Activated T-helper 1 cell treated with Interleukin-2 at 50 U/mL for 16 hours (primary cell): ENCODE measurements at regions not wholly inside any gene's neighbourhood (a gene's known extent, or its start where the extent isn't known, plus 50 kb on each side); places are given as distances from the start of the nearest gene placed in this dataset.

Source experiments
- DNase-seq: peaks from one replicate; pipeline ENCODE4 v3.0.0-alpha.2; 2020; ENCODE audit warnings: low read depth

DNA sequence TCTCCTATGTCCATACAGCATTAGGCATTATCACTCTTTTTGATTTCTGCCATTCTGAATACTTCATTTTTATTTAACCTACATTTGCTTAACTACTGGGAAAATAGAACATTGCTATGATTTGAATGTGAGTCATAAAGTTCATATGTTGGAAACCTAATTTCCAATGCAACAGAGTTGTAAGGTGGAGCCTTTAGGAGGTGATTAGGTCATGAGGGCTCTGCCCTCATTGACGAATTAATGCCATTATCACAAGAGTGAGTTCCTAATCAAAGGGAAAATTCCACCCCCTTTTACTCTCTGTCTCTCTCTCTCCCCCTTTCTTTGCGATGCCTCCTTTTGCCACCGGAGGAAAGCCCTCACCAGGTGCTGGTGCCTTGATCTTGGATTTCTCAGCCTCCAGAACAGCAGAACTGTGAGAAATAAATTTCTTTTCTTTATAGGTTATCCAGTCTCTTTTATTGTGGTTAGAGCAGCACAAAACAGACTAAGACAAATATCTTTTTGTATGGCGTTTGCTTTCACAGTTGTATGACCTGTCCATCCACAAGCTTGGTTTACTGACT is 180.1 kb upstream of the ARID2 start:
- DNase-seq, result no peak

DNA sequence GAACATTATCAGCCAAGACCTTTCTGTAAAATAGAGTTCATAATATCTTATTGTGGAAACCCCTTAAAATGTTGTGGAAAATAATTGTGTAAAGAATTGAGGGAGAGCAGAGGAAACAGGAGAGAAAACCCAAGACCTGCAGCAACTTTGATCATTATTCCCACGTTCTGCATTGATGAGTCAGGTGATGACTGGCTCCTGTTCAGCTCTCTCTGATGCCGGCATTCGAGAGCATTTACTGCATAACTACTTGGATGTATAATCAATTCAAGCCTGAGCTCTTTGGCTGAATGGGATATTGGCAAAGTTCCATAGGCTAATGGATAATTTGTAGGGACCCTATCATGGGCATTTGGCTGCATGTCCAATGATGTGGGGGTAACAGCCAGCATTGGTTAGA is 176.3 kb upstream of the ARID2 start:
- no peak for DNase-seq

DNA sequence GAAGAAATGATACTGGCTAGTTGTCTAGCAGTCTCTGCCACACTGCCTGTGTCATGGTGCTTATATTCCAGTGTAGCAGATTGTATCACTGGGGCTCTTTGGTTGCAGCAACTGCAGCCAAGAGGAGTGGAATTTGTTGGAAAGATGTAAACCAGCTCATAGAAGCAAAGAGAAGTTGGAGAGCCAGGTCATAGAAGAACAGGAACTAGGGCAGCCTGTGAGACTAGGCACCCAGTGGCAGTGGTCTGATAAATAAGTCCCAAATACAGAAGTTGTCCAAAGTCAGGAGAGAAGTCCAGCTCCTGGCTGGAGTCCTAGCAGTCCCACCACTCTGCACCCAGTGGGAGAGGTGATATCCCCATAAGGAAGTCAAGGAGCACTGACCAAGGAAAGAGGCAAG is 172.5 kb upstream of the ARID2 start:
- no peak for DNase-seq

DNA sequence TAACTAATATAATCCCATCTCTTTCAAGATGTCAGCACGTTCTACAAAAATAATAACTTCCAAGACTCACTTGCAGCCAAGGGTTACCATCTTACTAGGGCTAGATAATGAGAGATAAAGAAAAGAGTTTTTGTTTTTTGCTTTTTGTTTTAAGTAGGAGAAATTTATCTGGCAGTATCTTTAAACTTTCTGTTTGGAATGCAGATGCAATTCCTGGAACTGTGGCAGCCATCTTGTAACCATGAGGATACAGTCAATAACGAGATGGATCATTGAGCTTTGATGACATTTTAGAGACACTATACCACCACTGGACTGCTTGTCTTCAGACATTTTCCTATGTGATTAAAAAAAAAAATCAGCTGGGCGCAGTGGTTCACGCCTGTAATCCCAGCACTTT is 171.2 kb upstream of the ARID2 start:
- DNase-seq, result no peak

DNA sequence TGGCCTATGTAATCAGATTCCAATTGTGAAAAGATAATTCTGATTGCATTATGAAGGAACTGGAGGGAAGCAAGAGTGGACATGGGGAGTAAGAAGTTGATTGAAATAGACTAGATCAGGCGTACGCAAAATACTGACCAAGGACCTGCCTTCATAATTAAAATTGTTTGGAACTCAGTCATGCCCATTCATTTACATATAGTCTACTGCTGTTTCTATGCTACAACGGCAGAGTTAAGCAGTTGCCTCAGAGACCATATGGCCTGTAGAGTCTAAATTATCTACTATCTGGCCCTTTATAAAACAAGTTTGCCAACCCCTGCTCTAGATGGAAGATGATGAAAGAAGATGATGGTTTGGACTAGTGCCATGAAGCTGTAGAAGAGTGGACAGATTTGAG is 170.0 kb upstream of the ARID2 start:
- DNase-seq, result no peak

DNA sequence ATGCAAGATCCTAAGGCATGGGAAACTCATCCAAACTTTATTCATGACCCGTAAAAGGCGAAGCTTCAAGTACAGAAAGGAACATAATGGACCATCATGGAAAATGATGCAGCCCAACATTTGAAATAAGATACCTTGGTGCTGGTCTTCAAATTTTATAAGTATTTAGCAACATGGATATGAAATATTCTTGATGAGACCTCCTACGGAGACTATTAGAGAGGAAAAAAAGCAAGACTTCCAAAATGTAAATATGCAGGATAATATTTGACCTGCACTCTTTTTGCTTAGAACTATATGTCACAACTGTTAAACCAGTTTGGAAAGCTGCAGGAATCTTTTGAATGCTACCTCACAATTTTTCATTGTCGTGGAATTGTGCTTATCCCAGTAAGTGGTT is 168.8 kb upstream of the ARID2 start:
- no peak for DNase-seq

DNA sequence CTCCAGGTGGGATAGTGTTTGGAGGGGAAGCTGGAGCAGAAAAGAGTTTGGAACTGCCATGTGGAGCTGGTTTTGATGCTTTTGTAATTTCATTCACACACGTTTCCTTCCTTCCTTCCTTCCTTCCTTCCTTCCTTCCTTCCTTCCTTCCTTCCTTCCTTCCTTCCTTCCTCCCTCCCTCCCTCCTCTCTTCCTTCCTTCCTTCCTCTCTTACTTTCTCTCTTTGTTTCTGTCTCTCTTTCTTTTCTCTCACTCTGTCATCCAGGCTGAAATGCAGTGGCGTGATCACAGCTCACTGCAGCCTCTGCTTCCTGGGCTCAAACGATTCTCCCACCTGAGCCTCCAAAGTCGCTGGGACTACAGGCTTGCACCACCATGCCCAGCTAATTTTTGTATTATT is 168.0 kb upstream of the ARID2 start:
- no peak for DNase-seq

DNA sequence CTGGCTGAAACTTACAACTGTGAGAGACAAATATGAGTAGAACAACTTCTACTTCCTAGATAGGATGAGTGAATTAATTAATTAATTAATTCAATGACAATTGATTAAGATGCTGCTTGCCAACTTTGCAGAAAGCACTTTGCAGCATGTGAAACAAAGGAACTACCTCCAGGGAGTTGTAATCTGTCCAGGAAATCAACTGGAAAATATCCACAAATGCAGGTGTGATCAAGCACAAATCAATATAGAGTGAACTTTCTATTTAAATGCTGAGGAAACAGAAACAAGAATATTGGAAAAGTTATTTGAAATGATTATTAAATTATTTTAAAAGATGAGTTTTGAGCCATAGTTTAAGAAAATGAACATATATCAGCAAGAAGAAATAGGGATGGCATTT is 163.9 kb upstream of the ARID2 start:
- DNase-seq, result no peak

DNA sequence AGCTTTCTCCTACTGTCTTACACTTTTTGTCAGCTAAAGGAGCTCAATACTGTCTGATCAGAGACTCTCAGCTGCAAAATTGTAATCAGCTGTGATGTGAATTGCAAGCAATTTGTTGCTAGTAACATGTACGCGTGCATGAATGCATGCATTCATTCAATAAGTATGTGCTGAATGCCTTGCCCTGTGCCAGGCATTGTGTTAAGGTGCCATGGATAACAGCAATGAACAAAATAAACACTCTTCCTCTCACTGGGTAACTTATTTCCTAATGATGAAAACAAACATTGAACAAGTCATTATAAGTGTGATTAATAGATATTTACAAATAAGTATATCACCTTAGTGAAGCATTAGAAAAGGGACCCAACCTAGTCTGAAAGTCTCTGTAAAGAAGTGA is 163.2 kb upstream of the ARID2 start:
- DNase-seq, result no peak

DNA sequence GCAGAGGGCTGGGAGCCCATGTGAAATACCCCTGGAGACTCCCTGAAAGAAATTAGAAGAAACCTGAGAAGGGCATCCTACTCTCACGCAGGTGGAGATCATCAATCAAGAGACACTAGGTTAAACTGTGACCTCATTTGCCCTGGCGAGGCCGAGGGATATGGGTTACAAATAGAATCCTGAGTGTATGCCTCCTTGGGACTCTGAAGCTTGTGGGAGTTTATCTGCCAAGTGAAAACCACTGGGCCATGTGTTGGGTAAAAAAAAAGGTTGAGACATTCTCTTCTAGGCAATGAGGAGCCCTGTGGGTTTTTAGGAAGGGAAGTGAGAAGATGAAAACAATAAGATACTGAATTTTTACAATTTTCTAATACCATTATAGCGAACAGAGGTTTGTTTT is 160.7 kb upstream of the ARID2 start:
- DNase-seq, result no peak

DNA sequence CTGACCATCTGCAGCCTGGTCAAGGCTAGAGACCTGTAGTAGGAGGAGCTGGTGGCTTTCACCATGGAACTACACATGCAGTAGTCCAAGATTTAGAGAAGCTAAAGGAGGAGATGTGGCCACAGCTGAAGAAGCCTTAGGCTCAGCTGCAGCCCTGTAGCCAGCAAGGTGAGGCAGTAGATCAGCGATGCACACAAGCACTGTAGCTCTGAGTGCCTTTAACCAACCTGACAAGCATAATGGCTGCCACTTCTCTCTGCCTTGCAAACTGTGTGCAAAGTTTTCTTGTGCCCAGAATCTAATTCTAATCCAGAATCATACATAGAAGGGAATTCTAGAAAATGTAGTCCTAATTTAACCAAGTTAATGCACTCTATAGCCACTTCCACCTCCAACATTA is 159.0 kb upstream of the ARID2 start:
- DNase-seq, result no peak

DNA sequence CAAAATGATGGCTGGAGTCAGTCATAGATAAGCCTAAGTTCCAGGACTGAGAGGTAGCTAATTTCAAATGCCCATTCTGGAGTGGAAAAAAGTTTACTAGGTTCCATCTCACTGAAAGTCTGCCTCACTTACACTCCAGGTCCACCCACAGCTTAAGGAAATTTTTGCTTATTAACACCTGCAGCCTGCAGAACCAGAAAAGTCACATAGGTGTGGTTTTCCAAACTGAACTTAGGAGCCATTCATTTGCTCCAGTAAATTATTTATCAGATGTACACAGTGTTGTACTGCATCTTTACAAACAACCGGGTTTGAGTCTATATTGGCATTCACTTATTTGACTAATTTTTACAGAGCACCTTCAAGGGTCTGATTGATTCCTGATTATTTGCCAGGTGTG is 157.4 kb upstream of the ARID2 start:
- no peak for DNase-seq

DNA sequence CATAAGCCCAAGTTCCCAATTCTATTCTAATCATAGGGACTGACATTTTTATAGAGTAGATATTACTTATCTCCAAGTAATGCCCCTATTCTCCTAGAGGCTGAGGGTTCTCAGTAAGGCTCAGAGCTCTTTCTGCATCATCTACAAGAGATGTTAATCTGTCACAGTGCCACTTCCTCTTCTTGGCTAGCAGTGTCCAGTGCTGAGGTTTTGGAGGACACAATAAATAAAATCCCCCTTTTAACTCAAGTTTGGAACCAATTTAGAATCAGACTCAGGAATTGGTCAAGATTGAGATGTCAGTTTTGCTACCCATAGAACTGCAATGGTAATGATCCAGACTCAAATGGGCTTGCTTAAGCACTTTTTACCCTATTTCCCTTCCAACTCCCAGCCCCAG is 154.1 kb upstream of the ARID2 start:
- no peak for DNase-seq

DNA sequence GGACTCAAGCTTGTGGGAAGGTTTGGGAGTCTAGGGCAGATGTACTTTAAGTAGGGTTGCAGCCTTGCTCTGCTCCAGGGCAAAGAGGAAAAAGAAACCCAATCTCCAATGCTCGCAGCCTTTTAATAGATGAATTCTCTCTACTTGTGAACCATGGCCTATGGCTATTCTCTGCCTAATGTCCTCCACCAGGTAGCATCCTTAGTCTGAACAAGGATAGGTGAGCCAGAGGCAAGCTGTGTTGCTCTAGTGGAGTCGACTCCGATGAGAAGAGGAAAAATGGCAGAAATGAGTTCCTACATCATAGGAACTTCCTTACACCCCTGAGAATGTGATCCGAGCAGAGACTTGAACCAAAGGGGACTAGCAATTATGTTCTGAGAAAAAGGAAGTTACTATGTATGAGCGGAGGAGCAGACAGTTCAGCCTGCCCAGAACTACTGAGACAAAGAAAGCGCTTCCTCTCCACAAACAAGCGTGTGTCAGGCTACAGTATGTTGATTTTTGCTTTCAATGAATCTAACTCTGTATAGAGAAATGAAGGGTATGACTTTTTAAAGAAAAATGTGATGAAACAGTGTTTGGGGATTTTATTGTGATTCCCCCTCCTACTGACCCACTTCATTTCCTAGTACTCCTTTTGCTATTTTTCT is 153.6 kb upstream of the ARID2 start:
- DNase-seq, result no peak

DNA sequence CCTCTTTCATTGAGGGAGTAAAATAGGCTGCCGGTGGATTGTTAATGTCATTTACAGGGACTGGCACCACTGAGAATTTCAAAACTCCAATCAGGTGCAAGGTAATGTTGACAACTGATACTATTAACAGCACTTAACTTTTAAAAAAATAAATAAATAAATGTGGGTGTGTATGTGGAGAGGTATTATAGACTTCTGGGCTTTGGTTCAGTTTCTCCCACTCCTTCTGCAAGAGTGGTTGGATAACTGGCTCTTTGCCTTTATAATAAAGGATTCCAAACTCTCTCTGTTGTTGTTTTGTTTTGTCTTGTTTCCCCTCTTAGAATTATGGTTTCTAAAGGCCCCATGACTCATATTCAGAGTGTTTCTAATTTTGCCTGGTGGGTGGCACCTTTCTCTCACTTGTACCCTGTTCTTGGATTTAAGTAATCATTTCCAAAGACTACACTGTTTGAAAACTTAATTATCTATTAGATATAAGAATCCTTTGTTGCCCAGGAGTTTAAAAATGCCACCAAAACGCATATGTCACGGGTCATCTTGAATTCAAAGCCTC is 151.6 kb upstream of the ARID2 start:
- DNase-seq, result no peak

DNA sequence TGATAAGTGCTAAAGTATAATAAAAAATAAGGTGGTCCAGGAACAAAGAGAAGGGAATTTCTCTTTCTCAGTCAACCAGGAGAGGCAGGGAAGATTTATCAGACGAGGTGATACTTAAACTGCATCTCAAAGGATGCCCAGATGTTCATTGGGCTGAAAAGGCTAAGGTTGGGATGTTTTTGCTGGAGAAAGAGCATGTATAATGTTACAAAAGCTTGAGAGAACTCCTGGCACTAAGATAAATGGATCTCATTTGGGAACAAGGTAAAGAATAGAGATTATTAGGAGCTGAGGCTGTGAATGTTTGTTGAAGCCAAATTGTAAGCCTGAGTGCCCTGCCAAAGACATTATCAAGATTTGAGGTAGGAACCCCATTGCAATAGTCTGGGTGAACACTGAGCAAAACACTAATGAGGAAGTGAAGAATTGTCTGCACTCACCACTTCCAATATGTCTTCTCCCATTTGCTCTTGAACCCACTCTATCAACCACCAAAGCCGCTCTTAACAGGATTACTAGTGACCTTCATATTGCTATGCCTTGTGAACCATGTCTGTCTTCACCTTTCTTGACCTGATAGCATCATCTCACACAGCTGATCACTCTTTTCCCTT is 149.0 kb upstream of the ARID2 start:
- no peak for DNase-seq

DNA sequence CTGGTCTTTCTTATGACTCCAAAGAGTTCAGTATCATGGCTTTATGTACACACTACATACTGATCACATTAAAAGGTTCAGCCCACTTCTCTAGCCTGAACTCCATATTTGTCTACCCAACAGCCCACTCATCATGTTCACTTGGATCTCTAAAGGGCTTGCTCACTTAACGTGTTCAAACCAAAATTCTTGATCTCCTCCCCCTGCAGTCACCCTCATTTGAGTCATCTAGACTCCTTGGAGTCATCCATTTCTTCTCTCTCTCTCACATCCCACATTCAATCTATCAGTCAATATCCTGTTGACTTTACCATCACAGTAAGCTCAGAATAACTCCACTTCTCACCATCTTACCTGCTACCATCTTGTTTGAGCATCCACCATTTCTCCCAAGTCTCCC is 148.4 kb upstream of the ARID2 start:
- DNase-seq, result no peak

DNA sequence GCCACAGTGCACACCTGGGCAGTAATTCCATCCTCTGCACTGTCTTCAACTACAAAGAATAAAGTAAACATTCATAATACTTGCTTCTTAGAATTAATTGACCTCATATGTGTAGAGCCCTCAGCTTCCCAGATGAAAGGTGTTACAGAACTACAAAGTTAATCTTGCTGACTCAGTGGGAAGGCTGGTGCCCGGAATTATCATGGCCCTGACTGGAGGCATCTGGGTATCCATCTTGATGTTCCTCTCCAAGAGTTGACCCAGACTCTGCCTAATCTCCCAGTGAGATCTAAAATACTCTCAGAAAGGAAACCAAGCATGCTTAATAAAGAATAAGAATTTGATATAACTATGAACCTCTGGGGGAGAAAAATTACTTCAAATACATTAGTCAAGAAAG is 147.0 kb upstream of the ARID2 start:
- no peak for DNase-seq

DNA sequence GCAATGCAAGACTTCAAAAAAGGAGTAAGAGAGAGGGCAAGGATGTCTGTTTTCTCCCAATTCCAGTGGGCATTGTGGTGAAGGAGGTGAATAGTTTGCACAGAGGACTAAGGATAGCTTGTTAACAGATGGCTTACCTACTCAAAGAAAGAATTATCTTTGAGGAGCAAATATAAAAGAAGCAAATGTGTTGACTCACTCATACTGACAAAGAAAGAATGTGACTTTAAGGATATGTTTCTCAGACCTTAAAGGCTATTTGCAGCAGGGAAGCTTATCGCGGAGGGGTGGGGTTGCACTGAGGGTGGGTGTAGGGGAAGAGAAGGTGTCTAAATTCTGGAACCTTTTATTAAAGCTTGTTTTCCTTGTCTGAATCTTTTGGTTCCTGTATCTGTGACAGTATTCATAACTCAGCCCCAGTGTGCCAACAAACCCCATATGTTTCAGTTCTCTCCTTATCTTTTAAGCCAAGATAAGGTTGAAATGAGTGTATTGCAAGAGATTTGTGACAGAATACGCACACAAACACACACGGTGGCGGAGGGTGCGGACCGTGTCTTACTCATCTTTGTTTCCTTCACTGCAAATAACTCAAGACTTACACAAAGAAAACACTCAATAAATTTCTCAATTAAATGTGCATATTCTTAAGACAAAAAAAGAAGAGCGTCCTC is 146.4 kb upstream of the ARID2 start:
- DNase-seq, result no peak

DNA sequence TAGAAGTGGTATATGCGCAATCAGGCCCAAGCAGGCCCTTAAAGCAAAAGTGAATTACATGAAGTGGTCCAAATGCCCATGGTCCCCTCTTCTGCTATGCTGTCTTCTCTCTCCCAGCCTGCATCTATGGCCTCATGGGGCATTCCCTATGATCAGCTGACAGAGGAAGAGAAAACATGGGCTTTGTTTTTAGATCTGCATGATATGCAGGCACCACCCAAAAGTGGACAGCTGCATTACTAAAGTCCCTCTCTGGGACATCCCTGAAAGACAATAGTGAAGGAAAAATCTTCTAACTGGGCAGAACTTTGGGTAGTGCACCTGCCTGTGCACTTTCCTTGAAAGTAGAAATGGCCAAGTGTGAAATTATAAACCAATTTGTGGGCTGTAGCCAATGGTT is 145.2 kb upstream of the ARID2 start:
- no peak for DNase-seq

DNA sequence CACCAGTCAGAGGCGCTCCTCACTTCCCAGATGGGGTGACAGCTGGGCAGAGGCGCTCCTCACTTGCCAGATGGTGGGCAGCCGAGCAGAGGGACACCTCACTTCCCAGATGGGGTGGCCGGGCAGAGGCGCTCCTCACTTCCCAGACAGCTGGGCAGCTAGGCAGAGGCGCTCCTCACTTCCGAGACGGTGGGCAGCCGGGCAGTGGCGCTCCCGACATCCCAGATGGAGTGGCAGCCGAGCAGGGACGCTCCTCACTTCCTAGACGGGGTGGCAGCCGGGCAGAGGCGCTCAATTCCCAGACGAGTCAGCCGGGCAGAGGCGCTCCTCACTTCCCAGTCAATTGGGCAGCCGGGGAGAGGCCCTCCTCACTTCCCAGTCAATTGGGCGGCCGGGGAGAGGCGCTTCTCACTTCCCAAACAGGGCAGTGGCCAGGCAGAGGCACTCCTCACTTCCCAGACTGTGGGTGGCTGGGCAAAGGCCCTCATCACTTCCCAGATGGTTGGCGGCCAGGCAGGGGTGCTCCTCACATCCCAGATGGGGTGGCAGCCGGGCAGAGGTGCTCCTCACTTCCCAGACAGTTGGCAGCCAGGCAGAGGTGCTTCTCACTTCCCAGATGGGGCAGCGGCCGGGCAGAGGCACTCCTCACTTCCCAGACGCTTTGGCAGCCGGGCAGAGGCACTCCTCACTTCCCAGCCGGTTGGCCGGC is 143.8 kb upstream of the ARID2 start:
- DNase-seq, result no peak

DNA sequence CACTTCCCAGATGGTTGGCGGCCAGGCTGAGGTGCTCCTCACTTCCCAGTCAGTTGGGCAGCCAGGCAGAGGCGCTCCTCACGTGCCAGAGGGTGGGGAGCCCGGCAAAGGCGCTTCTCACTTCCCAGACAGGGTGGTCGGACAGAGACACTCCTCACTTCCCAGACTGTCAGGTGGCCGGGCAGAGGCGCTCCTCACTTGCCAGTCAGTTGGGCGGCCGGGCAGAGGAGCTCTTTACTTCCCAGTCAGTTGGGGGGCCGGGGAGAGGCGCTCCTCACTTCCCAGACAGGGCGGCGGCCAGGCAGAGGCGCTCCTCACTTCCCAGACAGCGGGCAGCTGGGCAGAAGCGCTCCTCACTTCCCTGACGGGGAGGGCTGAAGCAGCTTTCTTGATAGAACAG is 143.0 kb upstream of the ARID2 start:
- no peak for DNase-seq

DNA sequence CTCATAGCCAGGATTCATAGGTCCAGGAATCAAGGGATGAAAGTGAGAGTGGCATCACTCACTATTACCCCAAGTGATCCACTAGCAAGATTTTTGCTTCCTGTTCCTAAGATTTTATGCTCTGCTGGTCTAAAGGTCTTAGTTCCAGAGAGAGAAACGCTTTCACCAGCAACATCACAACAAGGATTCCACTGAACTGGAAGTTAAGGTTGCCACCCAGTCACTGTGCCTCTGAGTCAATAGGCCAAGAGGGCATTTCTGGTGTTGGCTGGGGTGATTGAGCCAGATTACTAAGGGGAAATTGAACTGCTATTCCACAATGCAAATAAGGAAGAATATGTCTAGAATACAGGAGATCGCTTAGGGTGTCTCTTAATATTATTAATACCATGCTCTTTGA is 142.5 kb upstream of the ARID2 start:
- DNase-seq, result no peak
